ENCODE measurements at regions not wholly inside any gene's neighbourhood (a gene's known extent, or its start where the extent isn't known, plus 50 kb on each side); places are given as distances from the start of the nearest gene placed in this dataset.

DNA sequence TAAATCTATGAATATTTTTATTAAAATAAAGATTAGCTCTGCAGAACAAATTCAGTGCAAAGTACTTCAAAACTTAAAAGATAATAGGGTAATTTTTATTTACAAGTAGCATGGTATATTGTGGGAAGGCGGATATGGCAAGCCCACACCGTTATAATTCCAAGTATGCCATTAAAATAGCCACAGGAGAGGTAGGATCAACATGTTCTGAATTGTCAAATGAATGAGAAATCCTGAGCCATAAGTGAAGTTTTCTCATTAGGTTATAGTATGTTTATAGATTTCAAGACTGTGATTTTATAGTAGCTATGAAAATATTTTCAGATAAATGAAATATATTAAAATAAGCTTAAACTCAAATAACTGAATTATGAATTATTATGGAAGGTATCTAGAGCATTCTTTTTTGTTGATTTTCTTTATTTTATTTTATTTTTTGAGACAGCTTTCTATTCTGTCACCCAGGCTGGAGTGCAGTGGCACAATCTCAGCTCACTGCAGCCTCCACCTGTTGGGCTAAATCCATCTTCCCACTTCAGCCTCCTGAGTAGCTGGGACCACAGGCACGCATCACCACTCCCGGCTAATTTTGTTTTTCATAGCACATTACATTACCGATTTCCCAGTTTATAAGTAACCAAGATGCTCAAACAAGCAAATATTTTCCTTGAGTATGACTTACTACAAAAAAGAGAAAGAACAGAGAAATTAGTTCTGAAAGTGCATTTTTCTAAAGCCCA lies 956.6 kb downstream of the GATA3 start:
- TF ChIP-seq, protein P1, sequence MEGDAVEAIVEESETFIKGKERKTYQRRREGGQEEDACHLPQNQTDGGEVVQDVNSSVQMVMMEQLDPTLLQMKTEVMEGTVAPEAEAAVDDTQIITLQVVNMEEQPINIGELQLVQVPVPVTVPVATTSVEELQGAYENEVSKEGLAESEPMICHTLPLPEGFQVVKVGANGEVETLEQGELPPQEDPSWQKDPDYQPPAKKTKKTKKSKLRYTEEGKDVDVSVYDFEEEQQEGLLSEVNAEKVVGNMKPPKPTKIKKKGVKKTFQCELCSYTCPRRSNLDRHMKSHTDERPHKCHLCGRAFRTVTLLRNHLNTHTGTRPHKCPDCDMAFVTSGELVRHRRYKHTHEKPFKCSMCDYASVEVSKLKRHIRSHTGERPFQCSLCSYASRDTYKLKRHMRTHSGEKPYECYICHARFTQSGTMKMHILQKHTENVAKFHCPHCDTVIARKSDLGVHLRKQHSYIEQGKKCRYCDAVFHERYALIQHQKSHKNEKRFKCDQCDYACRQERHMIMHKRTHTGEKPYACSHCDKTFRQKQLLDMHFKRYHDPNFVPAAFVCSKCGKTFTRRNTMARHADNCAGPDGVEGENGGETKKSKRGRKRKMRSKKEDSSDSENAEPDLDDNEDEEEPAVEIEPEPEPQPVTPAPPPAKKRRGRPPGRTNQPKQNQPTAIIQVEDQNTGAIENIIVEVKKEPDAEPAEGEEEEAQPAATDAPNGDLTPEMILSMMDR (IDR thresholded peaks at IDR 0.05; ENCODE audit: borderline replicate concordance, insufficient read depth, low read depth, low read length) = no peak
- H3K4me3 ChIP-seq (ENCODE audit: low read depth, low read length) = no peak overlapping the region

DNA sequence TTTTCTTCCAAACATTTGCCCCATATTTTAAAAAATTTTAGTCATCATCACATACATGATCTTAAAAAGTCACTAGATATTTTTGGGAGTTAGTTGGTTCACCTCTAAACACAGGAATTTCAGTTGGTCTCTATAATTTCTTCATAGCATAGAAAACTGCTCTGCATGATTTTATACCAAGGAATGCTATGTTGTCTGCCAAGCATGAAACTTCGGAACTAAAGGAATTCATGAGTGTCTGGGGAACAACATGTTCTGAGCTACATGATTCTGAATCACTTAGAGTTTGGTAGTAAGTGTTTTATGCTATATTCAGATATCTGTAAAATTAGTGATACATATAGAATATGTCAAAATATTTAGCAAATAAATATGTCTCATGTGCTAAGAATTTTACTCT lies 957.8 kb downstream of the GATA3 start:
- TF ChIP-seq, protein P1 (IDR thresholded peaks at IDR 0.05; ENCODE audit: borderline replicate concordance, insufficient read depth, low read depth, low read length) = no peak
- H3K4me3 ChIP-seq (ENCODE audit: low read depth, low read length) = no peak overlapping the region

DNA sequence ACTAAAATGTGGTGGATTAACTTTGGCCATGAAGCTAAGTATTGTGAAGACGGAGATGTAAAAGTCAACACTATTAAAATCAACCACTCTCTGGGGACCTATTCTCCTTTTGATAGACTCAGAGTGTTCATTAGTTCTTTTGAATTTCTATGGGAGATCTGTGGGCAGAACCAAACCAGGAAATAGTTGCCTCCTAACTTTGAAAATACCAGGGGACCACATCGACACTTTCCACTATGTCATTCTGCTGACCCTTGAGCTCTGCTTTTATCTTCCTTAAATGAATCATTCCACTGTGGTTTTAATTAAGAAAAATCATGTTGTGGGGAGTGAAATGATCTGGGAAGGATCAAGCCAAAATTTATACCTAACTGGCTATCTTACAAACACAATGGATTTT lies 960.5 kb downstream of the GATA3 start:
- TF ChIP-seq, protein P1 (IDR thresholded peaks at IDR 0.05; ENCODE audit: borderline replicate concordance, insufficient read depth, low read depth, low read length) = no peak
- no peak overlapping the region for H3K4me3 ChIP-seq (ENCODE audit: low read depth, low read length)

DNA sequence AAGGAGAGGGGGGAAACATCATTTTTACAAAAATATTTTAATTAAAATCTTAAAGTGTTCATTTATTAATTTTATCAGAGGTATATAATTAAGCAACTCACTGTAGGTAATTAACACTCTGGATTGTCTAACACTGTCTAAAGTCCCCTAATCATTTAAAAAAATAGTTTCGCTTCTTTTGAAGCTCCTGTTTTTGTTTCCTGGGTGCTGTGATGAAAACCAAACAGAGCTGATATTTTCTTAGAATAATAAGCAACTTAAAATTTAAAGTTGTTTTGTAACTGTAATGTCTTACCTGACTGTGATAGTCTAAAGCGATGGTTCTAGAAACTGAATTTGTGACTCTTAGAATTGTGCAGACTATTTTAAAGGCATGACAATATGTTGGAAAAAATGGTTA lies 961.0 kb downstream of the GATA3 start:
- H3K4me3 ChIP-seq (ENCODE audit: low read depth, low read length) = no peak overlapping the region
- TF ChIP-seq, protein P1 (IDR thresholded peaks at IDR 0.05; ENCODE audit: borderline replicate concordance, insufficient read depth, low read depth, low read length) = no peak

DNA sequence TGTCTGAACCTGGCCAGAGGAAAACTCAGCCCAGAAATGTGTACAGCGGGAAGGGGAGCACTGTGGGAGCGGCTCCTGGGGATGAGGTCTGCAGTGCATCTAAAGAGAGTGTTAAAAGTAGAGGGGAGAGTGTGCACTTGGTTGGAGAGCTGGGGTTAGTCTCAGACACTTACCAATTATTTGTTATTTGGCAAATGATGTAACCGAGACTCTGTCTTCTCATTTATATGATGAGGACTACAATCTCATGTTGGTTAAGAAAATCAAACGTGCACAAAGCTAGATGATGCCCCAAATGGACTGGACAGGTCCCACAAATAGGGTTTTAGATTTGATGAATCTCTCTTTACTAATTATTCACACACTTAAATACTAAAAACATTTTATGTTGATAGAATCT lies 962.4 kb downstream of the GATA3 start:
- TF ChIP-seq, protein P1 (IDR thresholded peaks at IDR 0.05; ENCODE audit: borderline replicate concordance, insufficient read depth, low read depth, low read length) = no peak
- no peak overlapping the region for H3K4me3 ChIP-seq (ENCODE audit: low read depth, low read length)

DNA sequence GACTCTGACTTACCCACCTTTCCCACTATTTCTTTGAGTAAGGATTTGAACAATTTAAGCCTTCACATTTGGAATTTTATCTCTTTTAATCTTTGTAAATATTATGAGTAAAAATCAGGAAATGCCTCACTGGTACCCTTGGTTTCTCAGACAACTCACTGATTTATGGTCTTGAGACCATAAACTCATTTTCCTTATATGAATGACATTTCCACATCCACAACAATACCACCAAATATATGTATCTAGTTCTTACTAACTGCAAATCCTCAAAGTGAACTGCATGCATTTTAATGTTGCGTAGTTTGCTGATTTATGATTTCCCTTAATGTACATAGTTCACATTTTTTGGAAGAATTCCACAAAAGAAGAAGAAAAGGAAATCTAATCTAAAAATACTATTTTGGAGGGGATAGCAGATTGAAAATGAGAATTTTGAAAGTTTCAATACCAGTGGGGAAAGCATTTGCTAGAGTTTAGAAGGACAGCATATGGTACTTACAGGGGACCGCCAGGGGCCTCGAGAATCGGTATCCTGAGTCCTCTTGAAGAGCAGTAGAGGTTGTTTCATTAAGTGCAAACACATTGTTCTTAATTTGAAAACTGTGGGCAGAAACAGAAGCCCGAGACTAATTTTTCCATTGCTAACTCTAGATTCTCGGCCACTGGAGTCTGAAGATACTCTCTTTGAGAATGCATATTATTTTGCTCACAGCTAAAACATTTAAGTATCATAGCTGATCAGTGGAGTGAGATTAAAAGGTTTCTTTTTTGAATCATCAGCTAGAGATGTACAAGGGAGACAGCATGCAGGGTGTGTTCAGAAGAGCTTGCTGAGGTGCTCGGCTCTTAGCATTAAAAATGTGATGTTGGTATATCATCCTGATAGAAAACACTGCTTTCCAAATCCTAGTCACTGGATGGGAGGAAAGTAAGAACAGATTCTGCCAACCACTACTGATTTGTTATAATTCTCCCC lies 964.0 kb downstream of the GATA3 start:
- no peak overlapping the region for H3K4me3 ChIP-seq (ENCODE audit: low read depth, low read length)
- TF ChIP-seq, protein P1 (IDR thresholded peaks at IDR 0.05; ENCODE audit: borderline replicate concordance, insufficient read depth, low read depth, low read length) = no peak

Data from GM12875 (cell line).